ENCODE measurements at regions not wholly inside any gene's neighbourhood (a gene's known extent, or its start where the extent isn't known, plus 50 kb on each side); places are given as distances from the start of the nearest gene placed in this dataset.

- H3K23me2 ChIP-seq (ENCODE audit: low read depth, low read length): no peaks in the 10 kb centered on the region
- POLR2A ChIA-PET (ENCODE audit: partially characterized antibody): no interaction called here
These were observed 130.7 kb upstream of the TSC22D2 start for GRCh38 chr3:150277444-150277843.

More at GRCh38 chr3:150277444-150277843, 130.7 kb upstream of the TSC22D2 start:
- no peaks in the 10 kb centered on the region for H4K20me1 ChIP-seq (replicated peaks in 1 of 2; ENCODE audit: control insufficient read depth in 1 of 2, insufficient read depth in 2 of 2, low read length in 2 of 2)
- DNase-seq (ENCODE audit: low read depth in 1 of 2, low spot score in 2 of 2) (no peak), FAIRE-seq (no peak)
- CTCF ChIA-PET (ENCODE audit: partially characterized antibody): interaction anchor here (0.9 kb wide), 1 partner anchor 218 kb away, joined by 3 read pairs; no protein-coding TSS in a partner anchor
- H3K36me3 ChIP-seq (ENCODE audit: control insufficient read depth in 2 of 4, insufficient read depth in 4 of 4, low read length in 3 of 4): no peaks in the 10 kb centered on the region
- no peak for TF ChIP-seq GTF2F1 (IDR thresholded peaks at IDR 0.05; ENCODE audit: borderline replicate concordance, low read depth, low read length)
- no peak for TF ChIP-seq BACH1 (IDR thresholded peaks at IDR 0.05; ENCODE audit: low read length)
- no peak for TF ChIP-seq TAF1 (IDR thresholded peaks at IDR 0.05; ENCODE audit: low read depth, low read length)
- TF ChIP-seq TBP (IDR thresholded peaks at IDR 0.05; ENCODE audit: low read depth, low read length): no peak
- no peak for TF ChIP-seq KDM4A (IDR thresholded peaks at IDR 0.05; ENCODE audit: low read depth, low read length, severe bottlenecking)
- no peak for TF ChIP-seq RXRA (IDR thresholded peaks at IDR 0.05; ENCODE audit: insufficient read depth, low read depth, low read length)
- no peak for TF ChIP-seq EZH2 (IDR thresholded peaks at IDR 0.05; ENCODE audit: low read depth, low read length, severe bottlenecking)
- no peak for TF ChIP-seq SRF (IDR thresholded peaks at IDR 0.05; ENCODE audit: low read depth, low read length)
- H3K14ac ChIP-seq (ENCODE audit: insufficient read length): no peak overlapping the region
- no peak overlapping the region for H3K23ac ChIP-seq (ENCODE audit: insufficient read length)
- no peaks in the 10 kb centered on the region for H3K79me1 ChIP-seq (ENCODE audit: low read depth, low read length)
- H3K4me2 ChIP-seq (ENCODE audit: insufficient read depth in 1 of 2, low read depth in 2 of 2, low read length in 2 of 2): no peak overlapping the region
- no peak overlapping the region for H3K9ac ChIP-seq (replicated peaks in 1 of 4; ENCODE audit: extremely low read depth in 1 of 4, low read depth in 3 of 4, low read length in 3 of 4)
- H3K18ac ChIP-seq (ENCODE audit: extremely low read depth, low read length): no peak overlapping the region
- no peak overlapping the region for H3K4ac ChIP-seq (replicated peaks; ENCODE audit: insufficient read length, low read depth, low read length)
- H2BK120ac ChIP-seq (replicated peaks; ENCODE audit: low read depth, low read length): no peak overlapping the region
- no peak overlapping the region for H2BK12ac ChIP-seq (ENCODE audit: low read depth, low read length)
- H2AFZ ChIP-seq (ENCODE audit: low read length): no peak overlapping the region
- H3K9me3 ChIP-seq (ENCODE audit: insufficient read depth in 2 of 2, low read depth in 1 of 2, low read length in 1 of 2): no peaks in the 10 kb centered on the region
- H4K8ac ChIP-seq (ENCODE audit: extremely low read depth, insufficient read depth, low read length): no peak overlapping the region
- H3K56ac ChIP-seq (replicated peaks; ENCODE audit: insufficient read length, low read depth, low read length): no peak overlapping the region
- H3K27ac ChIP-seq (ENCODE audit: low read depth, low read length): no peak overlapping the region
- no peak overlapping the region for H3K4me3 ChIP-seq (ENCODE audit: extremely low read depth in 1 of 4, insufficient read depth in 2 of 4, low read depth in 3 of 4, low read length in 4 of 4)
- no peak overlapping the region for H2BK20ac ChIP-seq (ENCODE audit: low read length)
- no peak overlapping the region for H4K5ac ChIP-seq (ENCODE audit: insufficient read length, low read depth, low read length)
- no peak overlapping the region for H4K91ac ChIP-seq (replicated peaks; ENCODE audit: insufficient read length, low read length)
- peaks cover 0 to 3% (median 0%) of the 10 kb centered on the region in 4 experiments; a peak in 3 of 7 replicates for H3K4me1 ChIP-seq (replicated peaks in 1 of 4; ENCODE audit: control insufficient read depth in 3 of 4, insufficient read depth in 4 of 4, low read length in 3 of 4)
- H3K79me2 ChIP-seq (ENCODE audit: control insufficient read depth in 1 of 2, insufficient read depth in 2 of 2, low read length in 2 of 2): no peaks in the 10 kb centered on the region
- H3K27me3 ChIP-seq (replicated peaks in 1 of 4; ENCODE audit: control insufficient read depth in 3 of 4, extremely low read depth in 1 of 4, insufficient read depth in 3 of 4, low read length in 3 of 4): no peaks in the 10 kb centered on the region
- H2AK5ac ChIP-seq (ENCODE audit: low read depth, low read length): no peak overlapping the region
- H2BK15ac ChIP-seq (ENCODE audit: low read length): no peak overlapping the region
- H2BK5ac ChIP-seq (ENCODE audit: low read depth, low read length): no peak overlapping the region
